ENCODE measurements at regions not wholly inside any gene's neighbourhood (a gene's known extent, or its start where the extent isn't known, plus 50 kb on each side); places are given as distances from the start of the nearest gene placed in this dataset.
"Not testable (repeated sequence)": the region's sequence is repeated elsewhere in the genome, so short reads cannot be mapped to it uniquely, and the experiment has no call there.

DNA sequence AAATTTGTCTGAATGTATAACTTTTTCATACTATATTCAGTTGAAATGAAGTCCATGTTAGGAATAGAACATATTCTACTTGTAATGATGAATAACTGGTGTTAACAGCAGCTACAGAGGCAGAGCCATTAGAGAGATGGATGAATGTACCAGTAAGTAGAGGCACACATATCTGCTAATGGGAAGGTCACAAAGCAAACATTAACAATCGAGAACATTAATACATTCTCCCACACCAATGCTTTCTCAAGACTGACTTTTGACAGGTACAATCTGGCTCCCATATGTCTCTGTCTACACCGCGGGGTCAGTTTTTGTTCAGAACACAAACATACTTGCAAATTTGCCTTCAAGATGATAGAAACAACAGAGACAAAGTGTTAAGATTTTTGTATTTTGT, 776.0 kb upstream of the MANEA start:
- intact Hi-C loops (cut with DNase I) = no loop called here
- Histone ChIP-seq H3K4me1 (no peaks in the 10 kb centered on the region), H3K4me3 (replicated peaks in 1 of 3) (no peak overlapping the region), H3K9me3 (no peaks in the 10 kb centered on the region), H3K36me3 (no peaks in the 10 kb centered on the region), H3K27ac (no peak overlapping the region), H3K27me3 (no peaks in the 10 kb centered on the region)
- 52 to 80% methylated on average over 3 of the region's 3 CpGs for WGBS, 2 donors
- DNase-seq = no peak
- TF ChIP-seq POLR2A (IDR thresholded peaks at IDR 0.05) = no peak
- TF ChIP-seq, protein P1, sequence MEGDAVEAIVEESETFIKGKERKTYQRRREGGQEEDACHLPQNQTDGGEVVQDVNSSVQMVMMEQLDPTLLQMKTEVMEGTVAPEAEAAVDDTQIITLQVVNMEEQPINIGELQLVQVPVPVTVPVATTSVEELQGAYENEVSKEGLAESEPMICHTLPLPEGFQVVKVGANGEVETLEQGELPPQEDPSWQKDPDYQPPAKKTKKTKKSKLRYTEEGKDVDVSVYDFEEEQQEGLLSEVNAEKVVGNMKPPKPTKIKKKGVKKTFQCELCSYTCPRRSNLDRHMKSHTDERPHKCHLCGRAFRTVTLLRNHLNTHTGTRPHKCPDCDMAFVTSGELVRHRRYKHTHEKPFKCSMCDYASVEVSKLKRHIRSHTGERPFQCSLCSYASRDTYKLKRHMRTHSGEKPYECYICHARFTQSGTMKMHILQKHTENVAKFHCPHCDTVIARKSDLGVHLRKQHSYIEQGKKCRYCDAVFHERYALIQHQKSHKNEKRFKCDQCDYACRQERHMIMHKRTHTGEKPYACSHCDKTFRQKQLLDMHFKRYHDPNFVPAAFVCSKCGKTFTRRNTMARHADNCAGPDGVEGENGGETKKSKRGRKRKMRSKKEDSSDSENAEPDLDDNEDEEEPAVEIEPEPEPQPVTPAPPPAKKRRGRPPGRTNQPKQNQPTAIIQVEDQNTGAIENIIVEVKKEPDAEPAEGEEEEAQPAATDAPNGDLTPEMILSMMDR (IDR thresholded peaks at IDR 0.05) = no peak

DNA sequence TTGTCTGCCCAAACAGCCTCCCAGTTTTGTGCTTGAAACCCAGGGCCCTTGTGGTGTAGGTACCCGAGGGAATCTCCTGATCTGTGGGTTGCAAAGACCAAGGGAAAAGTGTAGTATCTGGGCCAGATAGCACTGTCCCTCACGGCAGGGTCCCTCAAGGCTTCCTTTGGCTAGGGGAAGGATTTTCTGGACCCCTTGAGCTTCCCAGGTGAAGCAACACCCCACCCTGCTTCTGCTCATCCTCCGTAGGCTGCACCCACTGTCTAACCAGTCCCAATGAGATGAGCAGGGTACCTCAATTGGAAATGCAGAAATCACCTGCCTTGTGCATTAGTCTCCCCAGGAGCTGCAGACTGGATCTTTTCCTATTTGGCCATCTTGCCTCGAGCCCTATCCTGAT, 791.8 kb upstream of the MANEA start:
- H3K27me3 ChIP-seq = no peaks in the 10 kb centered on the region
- no peaks in the 10 kb centered on the region for H3K9me3 ChIP-seq
- H3K27ac ChIP-seq = no peak overlapping the region
- intact Hi-C loops (cut with DNase I) = no loop called here
- H3K4me1 ChIP-seq = no peaks in the 10 kb centered on the region
- WGBS, 2 donors = 74 to 81% methylated on average over 4 of the region's 4 CpGs
- H3K4me3 ChIP-seq (replicated peaks in 1 of 3) = no peak overlapping the region
- no peaks in the 10 kb centered on the region for H3K36me3 ChIP-seq
- DNase-seq = no peak
- TF ChIP-seq, protein P1 (IDR thresholded peaks at IDR 0.05) = no peak
- no peak for TF ChIP-seq POLR2A (IDR thresholded peaks at IDR 0.05)

DNA sequence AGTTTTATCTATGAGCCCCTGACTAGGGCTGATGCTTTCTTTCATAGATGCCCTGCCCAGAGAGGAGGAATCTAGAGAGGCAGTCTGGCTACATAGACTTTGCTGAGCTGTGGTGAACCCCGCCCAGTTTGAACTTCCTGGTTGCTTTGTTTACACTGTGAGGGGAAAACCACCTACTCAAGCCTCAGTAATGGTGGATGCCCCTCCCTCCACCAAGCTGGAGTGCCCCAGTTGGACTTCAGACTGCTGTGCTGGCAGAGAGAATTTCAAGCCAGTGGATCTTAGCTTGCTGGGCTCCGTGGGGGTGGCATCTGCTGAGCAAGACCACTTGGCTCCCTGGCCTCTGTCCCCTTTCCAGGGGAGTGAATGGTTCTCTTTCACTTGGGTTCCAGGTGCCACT, 792.3 kb upstream of the MANEA start:
- H3K4me1 ChIP-seq; H3K27me3 ChIP-seq; intact Hi-C loops (cut with DNase I); H3K27ac ChIP-seq; H3K9me3 ChIP-seq; H3K4me3 ChIP-seq (replicated peaks in 1 of 3); DNase-seq; H3K36me3 ChIP-seq: not testable (repeated sequence)
- WGBS, 2 donors = 46 to 75% methylated on average over 2 of the region's 2 CpGs

DNA sequence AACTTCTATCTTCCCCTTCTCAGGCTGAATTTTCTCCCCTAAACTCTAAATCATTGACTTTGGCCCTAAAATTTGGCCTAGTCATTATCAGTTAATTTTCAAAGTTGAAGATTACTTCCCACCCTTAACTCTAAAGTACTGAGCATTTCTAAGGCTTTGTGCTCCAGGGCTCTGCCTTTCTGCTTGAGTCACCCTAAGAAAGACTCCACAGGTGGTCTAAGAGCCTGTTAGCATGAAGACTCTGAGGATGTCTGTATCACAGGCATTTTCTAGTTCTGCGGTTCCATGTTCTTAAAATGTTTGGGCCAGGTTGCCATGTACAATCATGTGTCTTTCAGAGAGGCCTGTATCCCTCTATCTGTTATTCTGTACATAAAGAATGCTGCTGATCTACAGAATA, 808.1 kb upstream of the MANEA start:
- Histone ChIP-seq H3K27ac (no peak overlapping the region), H3K9me3 (no peaks in the 10 kb centered on the region), H3K4me3 (replicated peaks in 1 of 3) (no peak overlapping the region), H3K4me1 (no peaks in the 10 kb centered on the region), H3K27me3 (no peaks in the 10 kb centered on the region), H3K36me3 (no peaks in the 10 kb centered on the region)
- DNase-seq = no peak
- TF ChIP-seq, protein P1 (IDR thresholded peaks at IDR 0.05) = no peak
- TF ChIP-seq POLR2A (IDR thresholded peaks at IDR 0.05) = no peak
- whole genome bisulfite sequencing, 2 donors = 84 to 89% methylated on average over 1 of the region's 1 CpG
- intact Hi-C loops (cut with DNase I) = no loop called here

DNA sequence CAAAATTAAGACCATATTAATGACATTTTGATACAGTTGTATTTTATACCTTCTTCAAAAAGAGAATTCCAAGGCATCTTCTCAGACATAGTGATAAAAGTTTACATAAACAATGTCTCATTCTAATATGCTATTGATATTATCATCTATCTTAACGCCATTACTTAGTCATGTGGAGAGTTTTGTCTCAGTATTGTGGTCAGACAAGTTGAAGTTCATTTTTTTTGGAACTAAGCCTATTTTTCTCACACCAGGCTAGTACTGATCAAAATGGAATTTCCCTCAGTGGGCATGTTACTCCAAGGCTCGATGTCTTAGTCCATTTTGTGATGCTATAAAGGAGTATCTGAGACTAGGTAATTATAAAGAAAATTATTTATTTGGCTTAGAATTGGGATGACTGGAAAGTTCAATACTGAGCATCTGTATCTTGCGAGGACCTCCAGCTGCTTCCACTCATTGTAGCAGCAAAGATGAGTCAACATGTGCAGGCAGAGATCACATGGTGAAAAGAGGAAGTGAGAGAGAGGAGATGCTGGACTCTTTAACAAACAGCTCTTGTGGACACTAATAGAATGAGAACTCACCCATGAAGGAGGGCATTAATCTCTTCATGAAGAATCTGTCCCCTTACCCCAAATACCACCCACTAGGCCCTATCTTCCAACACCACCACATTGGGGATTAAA, 825.5 kb upstream of the MANEA start:
- intact Hi-C loops (cut with DNase I) = no loop called here
- Histone ChIP-seq H3K9me3 (no peaks in the 10 kb centered on the region), H3K4me1 (no peaks in the 10 kb centered on the region), H3K27me3 (no peaks in the 10 kb centered on the region), H3K27ac (no peak overlapping the region), H3K36me3 (no peaks in the 10 kb centered on the region), H3K4me3 (replicated peaks in 1 of 3) (no peak overlapping the region)
- DNase-seq = no peak
- TF ChIP-seq, protein P1 (IDR thresholded peaks at IDR 0.05) = no peak
- no peak for TF ChIP-seq POLR2A (IDR thresholded peaks at IDR 0.05)
- WGBS, 2 donors = 64 to 85% methylated on average over 3 of the region's 3 CpGs

Data from thyroid gland (tissue), 4 donors.